NCI-H2171 (cell line): ENCODE measurements at regions not wholly inside any gene's neighbourhood (a gene's known extent, or its start where the extent isn't known, plus 50 kb on each side); places are given as distances from the start of the nearest gene placed in this dataset.

Source experiments
- DNase-seq: peaks from one replicate; lab custom pipeline; 2025; lab: John Stamatoyannopoulos, UW

- no peak for DNase-seq
Observed at GRCh38 chr18:79627750-79628294, 51.8 kb upstream of the CTDP1 start.

GRCh38 chr18:79628416-79629248 is 51.0 kb upstream of the CTDP1 start:
- DNase-seq: no peak

- DNase-seq: no peak
Observed at GRCh38 chr18:79629249-79629558, 50.4 kb upstream of the CTDP1 start.

- DNase-seq: no peak
Observed at GRCh38 chr18:79629606-79630005, 50.0 kb upstream of the CTDP1 start.
